ENCODE measurements at regions not wholly inside any gene's neighbourhood (a gene's known extent, or its start where the extent isn't known, plus 50 kb on each side); places are given as distances from the start of the nearest gene placed in this dataset.

- DNase-seq (ENCODE audit: low read depth, low spot score) = peak; percentile 71
- in situ Hi-C loops (cut with HindIII; ENCODE audit: low pct_unique_long_range_greater_than_20kb, low sequenced_read_pairs) = no loop called here
These were observed 80.2 kb downstream of the C6orf118 start for GRCh38 chr6:165229216-165229615.

- in situ Hi-C loops (cut with HindIII; ENCODE audit: low pct_unique_long_range_greater_than_20kb, low sequenced_read_pairs) = no loop called here
- DNase-seq (ENCODE audit: low read depth, low spot score) = no peak
These were observed 81.6 kb downstream of the C6orf118 start for GRCh38 chr6:165227644-165228329.

- DNase-seq (ENCODE audit: low read depth, low spot score) = peak; percentile 13
- in situ Hi-C loops (cut with HindIII; ENCODE audit: low pct_unique_long_range_greater_than_20kb, low sequenced_read_pairs) = no loop called here
These were observed 85.7 kb downstream of the C6orf118 start for GRCh38 chr6:165223736-165224135.

- no peak for DNase-seq (ENCODE audit: low read depth, low spot score)
- in situ Hi-C loops (cut with HindIII; ENCODE audit: low pct_unique_long_range_greater_than_20kb, low sequenced_read_pairs) = no loop called here
These were observed 86.3 kb downstream of the C6orf118 start for GRCh38 chr6:165223101-165223500.

GRCh38 chr6:165222315-165223025 is 86.9 kb downstream of the C6orf118 start:
- in situ Hi-C loops (cut with HindIII; ENCODE audit: low pct_unique_long_range_greater_than_20kb, low sequenced_read_pairs) = no loop called here
- no peak for DNase-seq (ENCODE audit: low read depth, low spot score)

- DNase-seq (ENCODE audit: low read depth, low spot score) = no peak
- in situ Hi-C loops (cut with HindIII; ENCODE audit: low pct_unique_long_range_greater_than_20kb, low sequenced_read_pairs) = no loop called here
These were observed 89.4 kb downstream of the C6orf118 start for GRCh38 chr6:165220045-165220444.

- in situ Hi-C loops (cut with HindIII; ENCODE audit: low pct_unique_long_range_greater_than_20kb, low sequenced_read_pairs) = no loop called here
- DNase-seq (ENCODE audit: low read depth, low spot score) = peak; percentile 57
These were observed 89.8 kb downstream of the C6orf118 start for GRCh38 chr6:165219629-165220028.

GRCh38 chr6:165218829-165219228 is 90.6 kb downstream of the C6orf118 start:
- DNase-seq (ENCODE audit: low read depth, low spot score) = peak; percentile 40
- in situ Hi-C loops (cut with HindIII; ENCODE audit: low pct_unique_long_range_greater_than_20kb, low sequenced_read_pairs) = no loop called here

- in situ Hi-C loops (cut with HindIII; ENCODE audit: low pct_unique_long_range_greater_than_20kb, low sequenced_read_pairs) = no loop called here
- DNase-seq (ENCODE audit: low read depth, low spot score) = no peak
These were observed 102.6 kb downstream of the C6orf118 start for GRCh38 chr6:165206798-165207197.

GRCh38 chr6:165205632-165206031 is 103.8 kb downstream of the C6orf118 start:
- DNase-seq (ENCODE audit: low read depth, low spot score) = no peak
- in situ Hi-C loops (cut with HindIII; ENCODE audit: low pct_unique_long_range_greater_than_20kb, low sequenced_read_pairs) = no loop called here

- DNase-seq (ENCODE audit: low read depth, low spot score) = no peak
- in situ Hi-C loops (cut with HindIII; ENCODE audit: low pct_unique_long_range_greater_than_20kb, low sequenced_read_pairs) = no loop called here
These were observed 104.4 kb downstream of the C6orf118 start for GRCh38 chr6:165204807-165205545.

- in situ Hi-C loops (cut with HindIII; ENCODE audit: low pct_unique_long_range_greater_than_20kb, low sequenced_read_pairs) = no loop called here
- no peak for DNase-seq (ENCODE audit: low read depth, low spot score)
These were observed 109.2 kb downstream of the C6orf118 start for GRCh38 chr6:165200178-165200577.

GRCh38 chr6:165191461-165191860 is 117.9 kb downstream of the C6orf118 start:
- in situ Hi-C loops (cut with HindIII; ENCODE audit: low pct_unique_long_range_greater_than_20kb, low sequenced_read_pairs) = no loop called here
- no peak for DNase-seq (ENCODE audit: low read depth, low spot score)

GRCh38 chr6:165186441-165187205 is 122.8 kb downstream of the C6orf118 start:
- in situ Hi-C loops (cut with HindIII; ENCODE audit: low pct_unique_long_range_greater_than_20kb, low sequenced_read_pairs) = no loop called here
- DNase-seq (ENCODE audit: low read depth, low spot score) = no peak

- DNase-seq (ENCODE audit: low read depth, low spot score) = no peak
These were observed 123.4 kb downstream of the C6orf118 start for GRCh38 chr6:165186041-165186440.

GRCh38 chr6:165184192-165184979 is 125.0 kb downstream of the C6orf118 start:
- in situ Hi-C loops (cut with HindIII; ENCODE audit: low pct_unique_long_range_greater_than_20kb, low sequenced_read_pairs) = no loop called here
- DNase-seq (ENCODE audit: low read depth, low spot score) = peak; percentile 95

More at GRCh38 chr6:165186041-165186440, 123.4 kb downstream of the C6orf118 start:
- in situ Hi-C loops (cut with HindIII; ENCODE audit: low pct_unique_long_range_greater_than_20kb, low sequenced_read_pairs) = no loop called here

- peak; percentile 99 for DNase-seq (ENCODE audit: low read depth, low spot score)
- in situ Hi-C loops (cut with HindIII; ENCODE audit: low pct_unique_long_range_greater_than_20kb, low sequenced_read_pairs) = no loop called here
These were observed 125.8 kb downstream of the C6orf118 start for GRCh38 chr6:165183496-165184140.
